ENCODE measurements at regions not wholly inside any gene's neighbourhood (a gene's known extent, or its start where the extent isn't known, plus 50 kb on each side); places are given as distances from the start of the nearest gene placed in this dataset.

DNA sequence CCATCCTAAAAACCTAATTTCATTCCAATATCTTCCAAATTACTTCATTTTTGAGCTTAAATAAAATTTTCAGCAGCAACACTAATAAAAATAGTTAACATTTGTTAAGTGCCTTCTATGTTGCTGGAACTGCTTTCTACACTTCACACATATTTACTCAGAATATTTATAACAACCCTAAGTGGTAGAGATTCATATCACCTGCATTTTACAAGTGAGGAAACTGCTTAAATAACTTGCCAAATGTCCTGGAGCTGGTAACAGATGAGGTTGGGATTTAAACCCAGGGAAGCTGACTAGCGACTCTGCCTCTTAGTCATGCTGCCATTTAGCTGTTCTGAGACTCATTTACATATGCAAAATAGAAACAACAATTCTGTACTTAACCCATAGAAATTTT is 86.1 kb upstream of the PBX1 start:
- DNase-seq: no peak

DNA sequence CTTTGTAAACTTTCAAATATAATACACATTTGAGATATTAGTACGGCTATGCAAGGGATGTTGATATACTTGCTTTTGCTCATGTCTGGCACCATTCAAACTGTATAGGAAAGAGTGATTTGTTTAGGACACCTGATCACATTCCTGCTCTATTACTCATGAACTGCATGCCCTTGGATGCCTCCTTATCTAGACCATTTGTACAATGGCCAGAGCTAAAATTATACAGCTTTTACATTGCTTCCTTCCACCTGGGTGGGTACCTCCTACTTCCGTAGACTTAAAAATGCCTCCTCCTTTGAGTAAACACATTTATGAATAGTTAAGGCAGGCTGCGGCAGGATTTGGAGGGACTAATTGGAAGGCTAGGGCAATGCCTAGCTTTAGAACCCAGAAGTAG is 85.4 kb upstream of the PBX1 start:
- no peak for DNase-seq

DNA sequence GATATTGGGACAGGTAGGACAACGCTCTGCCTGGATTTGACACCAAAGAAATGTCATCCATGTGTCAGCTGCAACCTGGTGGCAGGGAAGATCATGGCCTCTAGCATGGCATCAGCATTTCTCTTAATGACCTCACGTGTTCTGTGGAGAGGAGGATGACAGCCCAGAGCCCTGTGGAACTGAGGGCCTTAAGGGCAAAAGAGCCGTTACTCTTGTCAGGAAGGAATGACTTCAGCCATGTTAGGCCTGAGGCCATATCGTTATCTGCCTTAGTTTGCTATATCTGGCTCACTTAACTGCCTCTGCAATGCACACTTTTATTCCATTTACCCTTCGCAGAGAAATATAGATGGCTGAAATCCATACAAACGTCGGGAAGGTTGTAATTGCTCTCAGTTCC is 83.2 kb upstream of the PBX1 start:
- DNase-seq: no peak

DNA sequence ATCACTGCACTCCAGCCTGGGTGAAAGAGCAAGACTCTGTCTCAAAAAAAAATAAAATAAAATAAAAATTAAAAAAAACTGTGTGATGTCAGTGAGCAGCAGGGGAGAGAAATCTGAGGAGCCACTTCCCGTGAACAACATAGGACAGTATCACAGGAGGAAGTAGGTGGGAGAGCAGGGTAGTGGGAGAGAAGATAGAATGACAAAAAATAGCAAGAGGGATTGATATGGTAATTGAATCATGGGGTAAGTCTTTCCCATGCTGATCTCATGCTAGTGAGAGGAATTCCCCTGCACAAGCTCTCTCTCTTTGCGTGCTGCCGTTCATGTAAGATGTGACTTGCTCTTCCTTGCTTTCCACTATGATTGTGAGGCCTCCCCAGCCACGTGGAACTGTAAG is 81.6 kb upstream of the PBX1 start:
- no peak for DNase-seq

DNA sequence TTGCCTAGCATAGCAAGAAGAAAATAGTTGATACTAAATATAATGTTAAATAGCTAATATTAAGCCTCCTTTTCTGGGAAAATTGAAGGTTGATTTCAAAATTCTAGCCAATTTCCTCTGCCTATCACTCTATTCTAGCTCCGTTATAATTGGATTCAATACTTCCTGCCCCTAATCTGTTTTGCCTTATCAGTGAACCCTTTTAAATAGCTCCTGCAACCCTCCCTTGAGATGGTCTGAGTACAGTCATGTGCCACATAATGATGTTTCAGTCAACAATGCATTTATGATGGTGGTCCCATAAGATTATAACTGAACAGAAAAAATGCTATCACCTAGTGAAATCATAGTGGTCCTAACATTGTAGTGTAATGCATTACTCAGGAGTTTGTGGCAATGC is 79.7 kb upstream of the PBX1 start:
- no peak for DNase-seq

DNA sequence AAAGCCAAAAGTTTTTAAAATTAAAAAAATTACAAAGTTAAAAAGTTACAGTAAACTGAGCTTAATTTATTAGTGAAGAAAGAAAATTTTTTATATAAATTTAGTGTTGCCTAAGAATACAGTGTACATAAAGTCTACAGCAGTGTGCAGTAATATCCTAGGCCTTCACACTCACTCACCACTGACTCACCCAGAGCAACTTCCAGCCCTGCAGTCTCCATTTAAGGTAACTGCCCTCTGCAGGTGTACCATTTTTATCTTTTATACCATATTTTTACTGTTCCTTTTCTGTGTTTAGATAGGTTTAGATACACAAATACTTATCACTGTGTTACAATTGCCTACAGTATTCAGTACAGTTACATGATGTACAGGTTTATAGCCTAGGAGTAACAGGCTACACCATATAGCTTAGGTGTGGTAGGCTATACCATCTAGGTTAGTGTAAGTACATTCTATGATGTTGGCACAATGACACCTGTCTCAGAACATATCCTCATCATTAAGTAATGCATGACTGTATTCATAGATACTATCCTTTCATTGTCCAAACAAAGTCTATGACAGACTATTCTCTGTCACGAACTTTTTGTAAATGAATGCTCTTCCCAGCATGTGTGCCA is 78.6 kb upstream of the PBX1 start:
- no peak for DNase-seq

DNA sequence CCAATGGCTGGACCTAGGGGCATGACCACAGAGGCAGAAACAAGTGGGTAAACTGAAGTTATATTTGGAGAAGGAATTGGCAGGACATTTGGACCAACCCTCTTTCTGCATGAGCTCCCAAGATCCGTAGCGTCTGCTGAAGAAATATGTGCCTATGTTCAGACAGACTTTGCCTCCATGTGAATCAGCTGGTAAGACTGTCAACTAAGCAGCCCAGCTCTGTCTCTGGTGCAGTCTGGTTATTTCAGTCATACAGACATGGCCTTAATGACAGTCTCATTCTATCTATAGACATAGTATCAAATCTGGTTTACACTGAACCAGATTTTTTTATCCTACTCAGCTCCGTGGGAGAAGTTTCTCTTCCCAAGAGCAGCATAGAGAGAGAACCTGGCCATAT is 63.1 kb upstream of the PBX1 start:
- no peak for DNase-seq

DNA sequence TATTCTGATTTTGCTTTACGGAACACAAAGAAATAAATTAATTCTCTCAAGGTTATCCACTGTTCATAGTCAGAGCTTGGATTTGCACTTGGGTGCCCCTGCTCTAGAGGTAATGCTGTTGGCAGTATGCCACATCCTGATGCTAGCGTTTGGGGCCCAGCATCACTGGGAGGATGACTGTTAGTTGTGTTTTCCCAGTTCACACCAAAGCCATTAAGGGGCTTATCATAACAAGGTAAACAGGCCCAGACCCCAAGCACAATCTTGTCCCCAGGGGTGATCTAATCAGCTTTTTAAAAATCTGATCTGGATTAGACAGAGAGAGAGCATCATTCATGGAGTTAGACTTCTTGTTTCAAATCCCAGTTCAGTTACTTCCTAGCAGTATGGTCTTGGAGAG is 60.2 kb upstream of the PBX1 start:
- no peak for DNase-seq

DNA sequence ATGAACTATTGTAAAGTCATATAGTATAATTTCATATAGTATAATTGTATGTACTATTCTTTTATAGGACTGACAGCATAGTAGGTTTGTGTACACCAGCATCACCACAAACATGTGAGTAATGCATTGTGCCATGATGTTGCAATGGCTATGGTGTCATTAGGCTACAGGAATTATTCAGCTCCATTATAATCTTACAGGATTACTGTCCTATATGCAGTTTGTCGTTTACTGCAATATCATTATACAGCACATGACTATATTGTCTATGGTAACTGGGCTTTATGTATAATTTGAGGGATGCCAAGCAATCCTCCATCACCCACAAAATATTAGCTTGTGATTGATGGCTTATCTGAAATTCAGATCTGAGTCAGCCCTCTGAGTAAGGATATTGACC is 54.2 kb upstream of the PBX1 start:
- no peak for DNase-seq
